ENCODE measurements at regions not wholly inside any gene's neighbourhood (a gene's known extent, or its start where the extent isn't known, plus 50 kb on each side); places are given as distances from the start of the nearest gene placed in this dataset.

DNA sequence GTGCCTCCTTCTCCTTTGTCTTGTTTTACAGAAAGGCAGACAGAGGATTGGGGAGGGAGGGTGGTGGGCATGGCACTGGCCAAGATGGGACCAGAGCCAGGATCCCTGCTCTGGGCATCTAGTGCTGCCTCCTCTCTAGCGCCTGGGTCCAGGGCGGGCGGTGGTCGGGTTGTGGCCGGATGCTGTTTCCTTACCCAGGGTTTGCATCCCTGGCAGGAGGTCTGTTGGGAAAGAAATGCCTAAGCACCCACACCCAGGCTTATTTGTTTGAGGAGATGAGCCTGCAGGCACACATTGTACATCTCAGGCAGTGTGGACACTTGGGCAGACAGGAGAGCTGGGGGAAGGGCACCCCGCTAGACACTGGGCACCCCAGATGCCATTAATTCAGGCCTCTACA is 102.3 kb upstream of the PCBD1 start:
- no peaks in the 10 kb centered on the region for H3K9me3 ChIP-seq (ENCODE audit: insufficient read depth, low read depth, low read length)
- H3K9ac ChIP-seq (ENCODE audit: low read depth, low read length, poor library complexity, severe bottlenecking), result no peak overlapping the region
- H3K4me1 ChIP-seq (ENCODE audit: insufficient read depth, low read length, poor library complexity, severe bottlenecking), result peaks cover 26% of the 10 kb centered on the region
- H3K36me3 ChIP-seq (ENCODE audit: insufficient read depth, low read length), result no peaks in the 10 kb centered on the region
- no peak overlapping the region for H3K4me3 ChIP-seq (ENCODE audit: low read length, poor library complexity, severe bottlenecking)
- TF ChIP-seq EZH2phosphoT487 (IDR thresholded peaks at IDR 0.05; ENCODE audit: borderline replicate concordance), result no peak
- TF ChIP-seq, protein P1, sequence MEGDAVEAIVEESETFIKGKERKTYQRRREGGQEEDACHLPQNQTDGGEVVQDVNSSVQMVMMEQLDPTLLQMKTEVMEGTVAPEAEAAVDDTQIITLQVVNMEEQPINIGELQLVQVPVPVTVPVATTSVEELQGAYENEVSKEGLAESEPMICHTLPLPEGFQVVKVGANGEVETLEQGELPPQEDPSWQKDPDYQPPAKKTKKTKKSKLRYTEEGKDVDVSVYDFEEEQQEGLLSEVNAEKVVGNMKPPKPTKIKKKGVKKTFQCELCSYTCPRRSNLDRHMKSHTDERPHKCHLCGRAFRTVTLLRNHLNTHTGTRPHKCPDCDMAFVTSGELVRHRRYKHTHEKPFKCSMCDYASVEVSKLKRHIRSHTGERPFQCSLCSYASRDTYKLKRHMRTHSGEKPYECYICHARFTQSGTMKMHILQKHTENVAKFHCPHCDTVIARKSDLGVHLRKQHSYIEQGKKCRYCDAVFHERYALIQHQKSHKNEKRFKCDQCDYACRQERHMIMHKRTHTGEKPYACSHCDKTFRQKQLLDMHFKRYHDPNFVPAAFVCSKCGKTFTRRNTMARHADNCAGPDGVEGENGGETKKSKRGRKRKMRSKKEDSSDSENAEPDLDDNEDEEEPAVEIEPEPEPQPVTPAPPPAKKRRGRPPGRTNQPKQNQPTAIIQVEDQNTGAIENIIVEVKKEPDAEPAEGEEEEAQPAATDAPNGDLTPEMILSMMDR (conservative IDR thresholded peaks at IDR 0.05; ENCODE audit: low read length), result no peak
- H3K9me2 ChIP-seq (replicated peaks; ENCODE audit: low read depth, low read length), result no peaks in the 10 kb centered on the region
- no peaks in the 10 kb centered on the region for H4K20me1 ChIP-seq (ENCODE audit: insufficient read depth, low read length, poor library complexity, severe bottlenecking)
- H2AFZ ChIP-seq (ENCODE audit: low read length), result 0 out of 2 replicates have a peak overlapping the region, but pooled peaks have one; percentile 23
- H3K79me2 ChIP-seq (ENCODE audit: insufficient read depth, low read length), result no peaks in the 10 kb centered on the region
- no peaks in the 10 kb centered on the region for H3K27me3 ChIP-seq (ENCODE audit: insufficient read depth, low read length, poor library complexity, severe bottlenecking)
- no peak overlapping the region for H3K4me2 ChIP-seq (ENCODE audit: low read depth, low read length, poor library complexity, severe bottlenecking)
- no peaks in the 10 kb centered on the region for H3F3A ChIP-seq (ENCODE audit: low read depth)

DNA sequence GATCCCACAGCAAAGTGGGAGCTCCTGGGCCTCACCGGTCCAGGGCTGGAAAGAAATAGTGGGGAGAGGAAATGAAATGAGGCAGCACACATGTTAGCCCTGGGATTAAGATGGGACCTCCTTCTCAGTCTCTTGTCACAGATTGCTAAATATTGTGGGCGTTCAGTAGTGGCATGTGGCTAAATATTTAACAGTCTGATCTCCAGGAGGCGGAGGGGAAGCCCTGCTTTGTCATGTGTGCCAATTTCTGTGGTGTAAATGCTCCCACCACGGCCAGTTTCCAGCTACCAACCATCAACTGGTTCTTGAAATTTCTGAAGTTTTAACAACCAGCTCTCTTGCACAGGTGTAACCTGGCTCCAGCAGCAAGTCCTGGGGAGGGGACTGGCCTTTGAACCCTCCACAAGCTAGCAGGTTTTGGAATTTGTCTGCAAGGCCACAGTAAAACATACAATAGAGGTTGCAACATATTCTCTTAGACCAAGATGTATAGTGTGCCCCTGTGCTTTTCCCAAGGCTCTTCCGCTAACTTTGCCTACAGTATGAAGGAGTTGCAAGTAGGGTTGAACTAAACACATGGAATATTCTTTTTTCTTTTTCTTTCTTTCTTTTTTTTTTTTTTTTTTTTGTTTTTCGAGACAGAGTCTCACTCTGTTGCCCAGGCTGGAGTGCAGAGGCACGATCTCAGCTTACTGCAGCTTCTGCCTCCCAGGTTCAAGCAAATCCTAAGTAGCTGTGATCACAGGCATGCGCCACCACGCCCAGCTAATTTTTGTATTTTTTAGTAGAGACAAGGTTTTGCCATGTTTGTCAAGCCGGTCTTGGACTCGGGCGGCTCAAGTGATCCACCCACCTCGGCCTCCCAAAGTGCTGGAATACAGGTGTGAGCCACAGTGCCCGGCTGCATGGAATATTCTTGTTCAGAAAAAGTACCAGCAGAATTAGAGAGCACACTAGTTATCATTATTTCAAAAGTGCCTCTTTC is 103.1 kb upstream of the PCBD1 start:
- H3K79me2 ChIP-seq (ENCODE audit: insufficient read depth, low read length), result no peaks in the 10 kb centered on the region
- no peaks in the 10 kb centered on the region for H4K20me1 ChIP-seq (ENCODE audit: insufficient read depth, low read length, poor library complexity, severe bottlenecking)
- no peak overlapping the region for H3K9ac ChIP-seq (ENCODE audit: low read depth, low read length, poor library complexity, severe bottlenecking)
- no peaks in the 10 kb centered on the region for H3K27me3 ChIP-seq (ENCODE audit: insufficient read depth, low read length, poor library complexity, severe bottlenecking)
- H3K36me3 ChIP-seq (ENCODE audit: insufficient read depth, low read length), result no peaks in the 10 kb centered on the region
- no peak overlapping the region for H3K4me2 ChIP-seq (ENCODE audit: low read depth, low read length, poor library complexity, severe bottlenecking)
- H3K4me3 ChIP-seq (ENCODE audit: low read length, poor library complexity, severe bottlenecking), result no peak overlapping the region
- no peaks in the 10 kb centered on the region for H3F3A ChIP-seq (ENCODE audit: low read depth)
- no peaks in the 10 kb centered on the region for H3K9me2 ChIP-seq (replicated peaks; ENCODE audit: low read depth, low read length)
- peaks cover 18% of the 10 kb centered on the region for H3K4me1 ChIP-seq (ENCODE audit: insufficient read depth, low read length, poor library complexity, severe bottlenecking)
- H2AFZ ChIP-seq (ENCODE audit: low read length), result peak overlapping the region; percentile 23; the same call in 1 of the 2 replicates
- TF ChIP-seq EZH2phosphoT487 (IDR thresholded peaks at IDR 0.05; ENCODE audit: borderline replicate concordance), result no peak
- TF ChIP-seq, protein P1 (conservative IDR thresholded peaks at IDR 0.05; ENCODE audit: low read length), result no peak
- H3K9me3 ChIP-seq (ENCODE audit: insufficient read depth, low read depth, low read length), result no peaks in the 10 kb centered on the region

DNA sequence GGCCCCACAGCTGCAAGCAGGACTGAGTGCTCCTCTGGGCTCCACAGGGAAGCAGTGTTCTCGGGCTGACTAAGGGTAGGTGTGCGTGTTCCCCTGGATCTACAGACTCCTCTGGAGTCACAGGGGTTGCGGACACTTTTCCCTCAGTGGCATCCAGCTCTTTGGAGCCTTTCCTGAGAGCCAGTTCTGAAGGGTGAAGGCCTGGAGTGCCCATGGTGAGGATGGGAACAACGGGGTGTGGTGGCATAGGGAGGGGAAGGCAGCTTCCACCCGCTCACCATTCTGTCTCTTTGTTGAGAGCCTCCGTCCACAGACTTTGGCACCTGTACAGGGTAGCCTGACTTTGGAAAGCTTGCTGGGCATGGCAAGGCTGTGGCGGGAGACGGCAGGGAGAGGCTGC is 104.1 kb upstream of the PCBD1 start:
- Histone ChIP-seq H3K4me3 (ENCODE audit: low read length, poor library complexity, severe bottlenecking) (no peak overlapping the region), H3F3A (ENCODE audit: low read depth) (no peaks in the 10 kb centered on the region), H2AFZ (ENCODE audit: low read length) (no peak overlapping the region), H3K9me2 (replicated peaks; ENCODE audit: low read depth, low read length) (no peaks in the 10 kb centered on the region), H3K27me3 (ENCODE audit: insufficient read depth, low read length, poor library complexity, severe bottlenecking) (no peaks in the 10 kb centered on the region), H3K79me2 (ENCODE audit: insufficient read depth, low read length) (no peaks in the 10 kb centered on the region), H3K36me3 (ENCODE audit: insufficient read depth, low read length) (no peaks in the 10 kb centered on the region), H3K4me1 (ENCODE audit: insufficient read depth, low read length, poor library complexity, severe bottlenecking) (peaks cover 21% of the 10 kb centered on the region), H4K20me1 (ENCODE audit: insufficient read depth, low read length, poor library complexity, severe bottlenecking) (no peaks in the 10 kb centered on the region), H3K4me2 (ENCODE audit: low read depth, low read length, poor library complexity, severe bottlenecking) (no peak overlapping the region), H3K9me3 (ENCODE audit: insufficient read depth, low read depth, low read length) (no peaks in the 10 kb centered on the region), H3K9ac (ENCODE audit: low read depth, low read length, poor library complexity, severe bottlenecking) (no peak overlapping the region)
- no peak for TF ChIP-seq EZH2phosphoT487 (IDR thresholded peaks at IDR 0.05; ENCODE audit: borderline replicate concordance)
- TF ChIP-seq, protein P1 (conservative IDR thresholded peaks at IDR 0.05; ENCODE audit: low read length), result no peak

All from Loucy (cell line).